ENCODE measurements at regions not wholly inside any gene's neighbourhood (a gene's known extent, or its start where the extent isn't known, plus 50 kb on each side); places are given as distances from the start of the nearest gene placed in this dataset.

DNA sequence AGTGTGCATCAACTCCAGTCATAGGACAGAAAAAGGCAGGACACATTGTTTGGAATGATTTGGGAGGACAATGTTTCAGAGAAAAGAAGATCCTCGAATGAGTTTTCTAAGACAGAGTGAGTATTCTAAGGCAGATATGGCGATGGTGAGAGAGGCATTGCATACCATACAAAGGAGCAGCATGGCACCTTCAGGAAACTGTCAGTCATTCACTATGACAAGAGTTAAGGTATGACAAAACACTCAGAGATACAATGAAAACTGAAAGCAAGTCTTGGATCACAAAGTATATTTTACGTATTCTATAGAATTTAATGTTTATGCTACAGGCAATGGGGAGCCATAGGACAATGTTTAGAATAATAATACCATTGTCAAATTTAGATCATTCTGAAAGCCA, 337.4 kb upstream of the LYPLAL1 start:
- no peak overlapping the region for H3K4me3 ChIP-seq
- no peaks in the 10 kb centered on the region for H3K36me3 ChIP-seq
- TF ChIP-seq, protein P1, sequence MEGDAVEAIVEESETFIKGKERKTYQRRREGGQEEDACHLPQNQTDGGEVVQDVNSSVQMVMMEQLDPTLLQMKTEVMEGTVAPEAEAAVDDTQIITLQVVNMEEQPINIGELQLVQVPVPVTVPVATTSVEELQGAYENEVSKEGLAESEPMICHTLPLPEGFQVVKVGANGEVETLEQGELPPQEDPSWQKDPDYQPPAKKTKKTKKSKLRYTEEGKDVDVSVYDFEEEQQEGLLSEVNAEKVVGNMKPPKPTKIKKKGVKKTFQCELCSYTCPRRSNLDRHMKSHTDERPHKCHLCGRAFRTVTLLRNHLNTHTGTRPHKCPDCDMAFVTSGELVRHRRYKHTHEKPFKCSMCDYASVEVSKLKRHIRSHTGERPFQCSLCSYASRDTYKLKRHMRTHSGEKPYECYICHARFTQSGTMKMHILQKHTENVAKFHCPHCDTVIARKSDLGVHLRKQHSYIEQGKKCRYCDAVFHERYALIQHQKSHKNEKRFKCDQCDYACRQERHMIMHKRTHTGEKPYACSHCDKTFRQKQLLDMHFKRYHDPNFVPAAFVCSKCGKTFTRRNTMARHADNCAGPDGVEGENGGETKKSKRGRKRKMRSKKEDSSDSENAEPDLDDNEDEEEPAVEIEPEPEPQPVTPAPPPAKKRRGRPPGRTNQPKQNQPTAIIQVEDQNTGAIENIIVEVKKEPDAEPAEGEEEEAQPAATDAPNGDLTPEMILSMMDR (IDR thresholded peaks at IDR 0.05): no peak
- no peaks in the 10 kb centered on the region for H3K9me3 ChIP-seq
- H3K27me3 ChIP-seq: no peaks in the 10 kb centered on the region
- intact Hi-C loops (cut with DNase I): no loop called here
- WGBS, 3 donors: 96 to 97% (median 96%) methylated on average over 3 of the region's 3 CpGs
- no peak overlapping the region for H3K27ac ChIP-seq
- H3K4me1 ChIP-seq (ENCODE audit: insufficient read depth): no peaks in the 10 kb centered on the region
- DNase-seq: no peak

DNA sequence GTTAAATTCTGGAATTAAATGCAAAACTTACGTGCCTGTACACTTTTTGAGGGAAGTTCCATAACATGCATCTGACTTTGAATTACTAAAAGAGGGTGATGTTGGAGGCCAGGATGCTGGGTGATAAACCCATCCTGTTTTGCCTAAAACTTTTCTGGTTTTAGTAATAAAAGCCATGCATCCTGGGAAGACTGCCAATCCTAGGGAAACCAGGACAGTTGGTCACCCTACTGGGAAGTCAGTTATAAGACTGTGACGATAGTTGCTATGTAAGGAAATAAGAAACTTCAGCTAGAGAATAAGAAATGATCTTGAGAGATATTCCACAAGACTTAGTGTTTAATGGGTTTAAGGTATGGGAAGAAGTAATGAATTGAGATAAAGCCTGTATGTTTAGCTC, 336.6 kb upstream of the LYPLAL1 start:
- intact Hi-C loops (cut with DNase I): no loop called here
- H3K4me1 ChIP-seq (ENCODE audit: insufficient read depth): no peaks in the 10 kb centered on the region
- 89 to 93% (median 92%) methylated on average over 2 of the region's 2 CpGs for WGBS, 3 donors
- H3K9me3 ChIP-seq: no peaks in the 10 kb centered on the region
- no peak for TF ChIP-seq POLR2A (IDR thresholded peaks at IDR 0.05)
- H3K36me3 ChIP-seq: no peaks in the 10 kb centered on the region
- H3K27ac ChIP-seq: no peak overlapping the region
- no peak overlapping the region for H3K4me3 ChIP-seq
- no peak for DNase-seq
- no peaks in the 10 kb centered on the region for H3K27me3 ChIP-seq

DNA sequence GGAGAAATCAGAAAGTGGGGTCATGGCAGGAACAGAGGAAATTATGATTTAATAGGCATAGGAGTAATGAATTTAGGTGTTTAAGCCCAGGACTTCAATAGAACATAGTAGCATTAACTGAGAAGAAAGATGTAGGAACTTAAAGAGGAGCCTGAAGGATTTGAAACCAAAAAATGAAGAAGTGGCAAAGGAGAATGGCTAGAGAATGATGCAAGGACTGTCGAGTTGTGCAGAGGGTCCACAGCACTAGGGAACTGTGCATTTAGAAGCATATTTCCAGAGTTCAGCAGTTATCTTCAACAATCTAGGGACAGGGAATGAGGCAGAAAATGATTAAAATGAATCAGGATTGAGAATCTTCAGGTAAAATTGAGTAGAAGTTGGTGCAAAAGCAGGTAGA, 328.1 kb upstream of the LYPLAL1 start:
- Histone ChIP-seq H3K27me3 (no peaks in the 10 kb centered on the region), H3K4me3 (no peak overlapping the region), H3K36me3 (no peaks in the 10 kb centered on the region), H3K9me3 (no peaks in the 10 kb centered on the region), H3K4me1 (ENCODE audit: insufficient read depth) (peaks cover 1% of the 10 kb centered on the region), H3K27ac (no peak overlapping the region)
- 97 to 100% (median 97%) methylated on average over 1 of the region's 1 CpG for WGBS, 3 donors
- TF ChIP-seq, protein P1 (IDR thresholded peaks at IDR 0.05): no peak
- TF ChIP-seq POLR2A (IDR thresholded peaks at IDR 0.05) (no peak), EP300 (IDR thresholded peaks at IDR 0.05) (no peak)
- no peak for DNase-seq
- intact Hi-C loops (cut with DNase I): no loop called here

DNA sequence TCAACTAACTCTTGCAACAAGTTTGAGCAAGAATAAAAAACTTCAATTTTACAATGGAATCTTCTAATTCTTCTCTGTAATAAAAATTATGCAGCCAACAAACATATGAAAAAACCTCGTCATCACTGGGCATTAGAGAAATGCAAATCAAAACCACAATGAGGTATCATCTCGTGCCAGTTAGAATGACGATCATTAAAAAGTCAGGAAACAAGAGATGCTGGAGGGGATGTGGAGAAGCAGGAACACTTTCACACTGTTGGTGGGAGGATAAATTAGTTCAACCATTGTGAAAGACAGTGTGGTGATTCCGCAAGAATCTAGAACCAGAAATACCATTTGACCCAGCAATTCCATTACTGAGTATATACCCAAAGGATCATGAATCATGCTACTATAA, 327.5 kb upstream of the LYPLAL1 start:
- Histone ChIP-seq H3K9me3 (no peaks in the 10 kb centered on the region), H3K4me1 (ENCODE audit: insufficient read depth) (peaks cover 1% of the 10 kb centered on the region), H3K27me3 (no peaks in the 10 kb centered on the region), H3K36me3 (no peaks in the 10 kb centered on the region), H3K27ac (no peak overlapping the region), H3K4me3 (no peak overlapping the region)
- no peak for DNase-seq
- 94 to 97% (median 97%) methylated on average over 4 of the region's 4 CpGs for WGBS, 3 donors
- no peak for TF ChIP-seq POLR2A (IDR thresholded peaks at IDR 0.05)
- no peak for TF ChIP-seq EP300 (IDR thresholded peaks at IDR 0.05)
- TF ChIP-seq, protein P1 (IDR thresholded peaks at IDR 0.05): no peak
- intact Hi-C loops (cut with DNase I): no loop called here

DNA sequence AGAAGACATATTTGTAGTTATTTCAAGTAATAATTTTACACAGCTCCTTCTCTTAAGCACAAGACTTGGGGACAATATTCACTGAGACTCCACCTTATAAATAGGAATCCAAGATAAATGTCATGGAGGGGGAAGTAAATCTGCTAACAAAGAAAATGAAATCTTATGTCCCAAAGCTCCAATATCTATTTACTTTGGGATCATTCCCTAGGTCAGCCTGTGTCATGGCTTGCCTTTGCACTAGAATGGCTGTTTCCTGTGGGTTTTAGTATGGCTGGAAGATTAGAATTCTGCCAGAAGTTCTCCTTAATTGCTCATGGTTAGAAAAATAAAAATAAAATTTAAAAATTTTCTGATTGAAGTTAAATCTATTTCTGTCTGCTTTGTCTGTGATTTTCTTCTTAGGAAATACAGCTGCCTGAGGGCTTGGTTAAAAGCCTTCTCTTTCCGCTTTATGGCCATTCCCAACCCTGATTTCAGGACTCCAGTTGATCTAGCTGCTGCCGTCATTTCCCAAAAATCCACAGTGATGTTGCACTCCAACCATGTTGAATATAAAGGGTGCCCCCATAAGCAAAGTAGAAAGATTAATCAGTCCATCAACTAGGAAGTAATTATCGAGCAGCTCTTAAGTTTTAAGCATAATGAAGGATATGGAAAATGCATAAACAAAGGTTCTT, 326.4 kb upstream of the LYPLAL1 start:
- Histone ChIP-seq H3K27ac (no peak overlapping the region), H3K36me3 (no peaks in the 10 kb centered on the region), H3K4me3 (no peak overlapping the region), H3K27me3 (no peaks in the 10 kb centered on the region), H3K9me3 (no peaks in the 10 kb centered on the region), H3K4me1 (ENCODE audit: insufficient read depth) (peaks cover 1% of the 10 kb centered on the region)
- no peak for TF ChIP-seq EP300 (IDR thresholded peaks at IDR 0.05)
- TF ChIP-seq, protein P1 (IDR thresholded peaks at IDR 0.05): no peak
- TF ChIP-seq POLR2A (IDR thresholded peaks at IDR 0.05): no peak
- no peak for DNase-seq
- WGBS, 3 donors: 66 to 85% (median 74%) methylated on average over 3 of the region's 3 CpGs
- intact Hi-C loops (cut with DNase I): no loop called here

Measured in ovary (tissue), 7 donors.